Tibial artery (tissue), 4 donors: ENCODE measurements at regions not wholly inside any gene's neighbourhood (a gene's known extent, or its start where the extent isn't known, plus 50 kb on each side); places are given as distances from the start of the nearest gene placed in this dataset.

Experiments
- DNase-seq, 2 donors: peaks; one replicate each; pipeline ENCODE4 v3.0.0-alpha.2; 2019
- H3K27ac ChIP-seq, 2 donors: fragments of 200-600 bp; sonication (generic) in 1 of 2; 1 replicate in 1 of 2; 2 replicates in 1 of 2; pipeline ENCODE4 v1.5.1; 2018 to 2019; ENCODE audit warnings: mild to moderate bottlenecking in 1 of 2
- H3K27me3 ChIP-seq, 2 donors: fragments of 200-600 bp; sonication (generic) in 1 of 2; one replicate each; pipeline versions ENCODE4 v1.5.1 to v1.6.0; 2016 to 2019
- H3K36me3 ChIP-seq, 3 donors: fragments of 200-600 bp; sonication (generic) in 2 of 3; one replicate each; pipeline ENCODE4 v1.5.1; 2016 to 2019; ENCODE audit warnings: mild to moderate bottlenecking in 2 of 3
- H3K4me1 ChIP-seq, 4 donors: fragments of 200-600 bp; sonication (generic) in 2 of 4; 1 replicate in 3 of 4; 2 replicates in 1 of 4; pipeline ENCODE4 v1.5.1; 2016 to 2019
- H3K4me3 ChIP-seq, 2 donors: fragments of 200-600 bp; sonication (generic) in 1 of 2; 1 replicate in 1 of 2; 2 replicates in 1 of 2; pipeline ENCODE4 v1.5.1; 2018 to 2019; ENCODE audit warnings: mild to moderate bottlenecking in 2 of 2
- H3K9me3 ChIP-seq, 3 donors: fragments of 200-600 bp; sonication (generic) in 1 of 3; one replicate each; pipeline ENCODE4 v1.5.1; 2016 to 2019
- intact Hi-C: fragments of 100-400 bp; cut with DNase I; formaldehyde crosslinking; loops from one replicate; pipeline ENCODE4 v1.15.0; 2023; ENCODE audit warnings: low total_unique reads
- TF ChIP-seq, protein P1 (sequence below), 2 experiments: fragments of 200-600 bp in 1 of 2; fragments of 450-650 bp in 1 of 2; IDR thresholded peaks; one replicate each; pipeline ENCODE4 v1.5.1; 2017 to 2019; ENCODE audit warnings: antibody characterized with exemption in 2 of 2, mild to moderate bottlenecking in 1 of 2, moderate library complexity in 1 of 2

DNA sequence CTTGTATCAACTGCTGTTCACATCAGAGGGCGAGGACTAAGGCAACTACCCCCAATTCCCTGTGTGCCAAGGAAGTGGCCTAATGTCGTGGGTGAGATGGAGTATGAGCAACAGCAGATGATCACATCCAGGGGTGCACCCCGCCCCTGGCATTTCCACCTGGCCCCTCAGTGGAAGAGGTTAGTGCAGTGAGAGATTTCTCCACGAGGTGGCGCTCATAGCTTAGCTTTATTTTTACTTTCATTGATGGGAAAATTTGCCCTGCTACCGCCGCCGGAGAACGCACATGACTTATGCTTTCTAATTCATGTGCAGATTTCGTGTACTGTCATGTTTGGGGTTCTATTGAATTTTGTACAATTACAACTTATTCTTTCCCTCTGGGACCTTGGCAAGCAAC, 470.6 kb upstream of the MEX3C start:
- DNase-seq = no peak
- TF ChIP-seq, protein P1, sequence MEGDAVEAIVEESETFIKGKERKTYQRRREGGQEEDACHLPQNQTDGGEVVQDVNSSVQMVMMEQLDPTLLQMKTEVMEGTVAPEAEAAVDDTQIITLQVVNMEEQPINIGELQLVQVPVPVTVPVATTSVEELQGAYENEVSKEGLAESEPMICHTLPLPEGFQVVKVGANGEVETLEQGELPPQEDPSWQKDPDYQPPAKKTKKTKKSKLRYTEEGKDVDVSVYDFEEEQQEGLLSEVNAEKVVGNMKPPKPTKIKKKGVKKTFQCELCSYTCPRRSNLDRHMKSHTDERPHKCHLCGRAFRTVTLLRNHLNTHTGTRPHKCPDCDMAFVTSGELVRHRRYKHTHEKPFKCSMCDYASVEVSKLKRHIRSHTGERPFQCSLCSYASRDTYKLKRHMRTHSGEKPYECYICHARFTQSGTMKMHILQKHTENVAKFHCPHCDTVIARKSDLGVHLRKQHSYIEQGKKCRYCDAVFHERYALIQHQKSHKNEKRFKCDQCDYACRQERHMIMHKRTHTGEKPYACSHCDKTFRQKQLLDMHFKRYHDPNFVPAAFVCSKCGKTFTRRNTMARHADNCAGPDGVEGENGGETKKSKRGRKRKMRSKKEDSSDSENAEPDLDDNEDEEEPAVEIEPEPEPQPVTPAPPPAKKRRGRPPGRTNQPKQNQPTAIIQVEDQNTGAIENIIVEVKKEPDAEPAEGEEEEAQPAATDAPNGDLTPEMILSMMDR (IDR thresholded peaks at IDR 0.05) = peak; percentile 34 to 35
- no peak overlapping the region for H3K27ac ChIP-seq
- H3K4me1 ChIP-seq = no peaks in the 10 kb centered on the region
- no peaks in the 10 kb centered on the region for H3K9me3 ChIP-seq
- no peaks in the 10 kb centered on the region for H3K36me3 ChIP-seq
- peaks cover 0 to 4% of the 10 kb centered on the region in 2 donors for H3K27me3 ChIP-seq
- intact Hi-C loops = no loop called here
- no peak overlapping the region for H3K4me3 ChIP-seq

DNA sequence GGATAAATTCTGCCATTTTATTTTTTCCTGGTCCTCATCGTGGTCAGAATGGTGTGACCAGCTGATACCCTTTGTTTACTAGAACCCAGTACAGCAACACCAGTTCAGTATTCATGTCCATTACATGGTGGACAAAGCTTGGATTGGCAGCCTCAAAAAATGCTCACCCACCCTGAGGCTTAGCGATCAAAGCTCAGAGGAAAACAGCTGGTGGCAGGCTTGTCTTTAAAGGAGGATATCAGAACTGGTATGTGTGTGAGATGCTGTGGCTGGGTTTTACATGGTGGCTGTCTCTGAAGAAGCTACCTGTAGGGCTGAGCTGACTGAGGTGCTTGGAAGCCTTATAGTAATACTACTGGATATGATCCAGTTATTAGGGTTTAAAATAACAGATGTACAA, 471.1 kb upstream of the MEX3C start:
- Histone ChIP-seq H3K4me1 (no peaks in the 10 kb centered on the region), H3K36me3 (no peaks in the 10 kb centered on the region), H3K4me3 (no peak overlapping the region), H3K9me3 (no peaks in the 10 kb centered on the region), H3K27me3 (peaks cover 0 to 4% of the 10 kb centered on the region in 2 donors), H3K27ac (no peak overlapping the region)
- no peak for DNase-seq
- TF ChIP-seq, protein P1 (IDR thresholded peaks at IDR 0.05) = no peak
- intact Hi-C loops = no loop called here

DNA sequence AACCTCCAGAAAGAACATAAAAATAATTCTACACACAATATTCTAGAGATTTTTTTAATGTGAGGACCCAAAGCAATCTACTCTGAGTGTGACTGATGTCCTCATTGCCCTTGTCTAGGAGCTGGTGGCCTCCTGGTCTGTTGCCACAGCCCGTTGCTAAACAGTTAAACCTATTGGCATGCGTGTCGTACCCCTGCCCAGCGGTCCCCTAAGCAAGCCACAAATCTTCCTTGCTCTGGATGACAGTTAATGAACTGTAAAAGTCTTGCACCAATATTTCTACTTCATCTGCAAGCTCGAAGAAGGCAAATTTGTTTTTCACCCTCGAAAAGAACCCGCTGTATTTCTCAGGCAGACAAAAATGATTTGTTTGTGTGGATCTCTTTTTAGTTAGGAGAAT, 489.1 kb upstream of the MEX3C start:
- Histone ChIP-seq H3K9me3 (no peaks in the 10 kb centered on the region), H3K4me3 (no peak overlapping the region), H3K27ac (no peak overlapping the region), H3K27me3 (no peaks in the 10 kb centered on the region), H3K36me3 (no peaks in the 10 kb centered on the region), H3K4me1 (no peaks in the 10 kb centered on the region)
- intact Hi-C loops = no loop called here
- TF ChIP-seq, protein P1 (IDR thresholded peaks at IDR 0.05) = no peak
- DNase-seq = no peak

DNA sequence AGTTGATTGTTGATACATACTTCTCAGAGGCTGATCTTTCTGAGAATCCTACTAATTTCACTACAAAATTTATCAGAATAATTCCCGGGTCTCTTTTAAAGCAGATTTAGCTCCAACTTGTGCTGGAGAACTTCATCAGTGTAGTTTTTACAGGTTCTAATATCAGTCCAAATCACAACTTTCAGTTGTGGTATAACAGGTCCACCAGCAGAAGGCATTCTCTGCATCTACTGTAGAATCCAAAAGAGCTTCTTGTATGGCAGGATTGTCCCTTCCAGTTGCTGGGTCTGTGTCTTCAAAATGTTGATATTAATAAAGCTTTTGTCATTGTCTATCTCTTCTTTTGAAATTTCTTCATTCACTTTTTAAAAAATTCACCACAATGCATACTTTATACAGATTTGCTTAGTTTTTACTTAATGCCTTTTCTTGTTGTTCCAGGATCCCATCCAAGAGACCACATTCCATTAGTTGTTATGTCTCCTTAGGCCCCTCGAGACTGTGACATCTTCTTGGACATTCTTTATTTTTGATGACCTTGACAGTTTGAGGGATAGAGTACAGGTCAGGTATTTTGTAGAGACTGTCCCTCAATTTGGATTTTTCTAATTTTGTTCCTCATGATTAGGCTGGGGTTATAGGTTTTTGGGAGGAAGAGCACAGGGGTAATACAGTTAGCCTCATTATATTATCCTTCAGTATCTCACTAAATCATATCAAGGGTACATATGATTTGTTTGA, 490.5 kb upstream of the MEX3C start:
- no peaks in the 10 kb centered on the region for H3K36me3 ChIP-seq
- H3K4me3 ChIP-seq = no peak overlapping the region
- H3K4me1 ChIP-seq = no peaks in the 10 kb centered on the region
- no peak for DNase-seq
- intact Hi-C loops = no loop called here
- no peak overlapping the region for H3K27ac ChIP-seq
- TF ChIP-seq, protein P1 (IDR thresholded peaks at IDR 0.05) = no peak
- H3K27me3 ChIP-seq = no peaks in the 10 kb centered on the region
- no peaks in the 10 kb centered on the region for H3K9me3 ChIP-seq

DNA sequence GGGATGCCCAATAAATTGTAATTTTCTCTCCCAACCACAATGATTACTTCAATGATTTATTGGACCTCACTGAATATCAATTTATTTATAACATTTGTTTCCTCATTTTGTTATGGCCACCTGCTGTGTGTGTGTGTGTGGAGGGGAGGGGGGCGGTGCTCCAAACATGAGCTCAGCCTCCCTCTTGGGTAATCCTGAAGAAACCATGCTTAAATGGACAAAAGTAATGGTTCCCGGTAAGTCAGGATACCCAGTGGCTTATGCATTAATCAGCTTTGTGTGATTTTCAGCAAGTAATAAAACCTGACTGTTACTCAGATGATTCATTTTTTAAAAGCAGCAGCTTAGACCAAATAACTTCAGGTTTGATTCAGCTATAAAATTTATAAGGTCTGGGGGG, 495.1 kb upstream of the MEX3C start:
- no peak overlapping the region for H3K4me3 ChIP-seq
- no peaks in the 10 kb centered on the region for H3K4me1 ChIP-seq
- TF ChIP-seq, protein P1 (IDR thresholded peaks at IDR 0.05) = no peak
- no peak for DNase-seq
- no peak overlapping the region for H3K27ac ChIP-seq
- intact Hi-C loops = no loop called here
- no peaks in the 10 kb centered on the region for H3K36me3 ChIP-seq
- H3K9me3 ChIP-seq = no peaks in the 10 kb centered on the region
- H3K27me3 ChIP-seq = no peaks in the 10 kb centered on the region
